ENCODE measurements at regions not wholly inside any gene's neighbourhood (a gene's known extent, or its start where the extent isn't known, plus 50 kb on each side); places are given as distances from the start of the nearest gene placed in this dataset.
A peak's percentile ranks its signal among the peaks of the same experiment; 100 is the strongest.

DNA sequence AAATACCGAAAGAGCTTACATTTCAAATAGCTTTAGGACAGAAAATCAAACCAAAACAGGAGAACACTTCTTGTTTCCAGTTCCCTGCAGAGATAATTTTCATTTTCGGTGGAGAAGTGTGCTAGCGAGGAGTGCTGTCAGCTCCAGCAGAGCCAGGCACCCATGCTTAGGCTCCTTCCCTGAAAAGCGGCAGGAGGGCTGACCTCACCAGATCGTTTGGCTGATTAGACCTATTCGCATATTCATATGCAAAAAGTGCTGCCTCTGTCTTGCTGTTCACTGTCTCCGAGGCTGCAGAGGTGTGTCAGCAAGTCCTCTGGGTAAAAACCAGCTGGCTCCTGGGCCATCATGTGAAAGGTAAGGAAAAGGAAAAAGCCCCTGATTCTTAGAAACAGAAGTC, 225.8 kb upstream of the COPS8 start:
- DNase-seq (ENCODE audit: low spot score in 2 of 2), result peak in 1 of 2 donors; percentile 65
- TF ChIP-seq CTCF (IDR thresholded peaks at IDR 0.05), result no peak
- no peak for TF ChIP-seq POLR2A (IDR thresholded peaks at IDR 0.05)
- no peak overlapping the region for H3K4me3 ChIP-seq (ENCODE audit: low read depth, poor library complexity, severe bottlenecking)
- intact Hi-C loops (cut with DNase I; ENCODE audit: low total_unique reads), result no loop called here
- 52 to 66% methylated on average over 7 of the region's 7 CpGs for WGBS, 2 donors

DNA sequence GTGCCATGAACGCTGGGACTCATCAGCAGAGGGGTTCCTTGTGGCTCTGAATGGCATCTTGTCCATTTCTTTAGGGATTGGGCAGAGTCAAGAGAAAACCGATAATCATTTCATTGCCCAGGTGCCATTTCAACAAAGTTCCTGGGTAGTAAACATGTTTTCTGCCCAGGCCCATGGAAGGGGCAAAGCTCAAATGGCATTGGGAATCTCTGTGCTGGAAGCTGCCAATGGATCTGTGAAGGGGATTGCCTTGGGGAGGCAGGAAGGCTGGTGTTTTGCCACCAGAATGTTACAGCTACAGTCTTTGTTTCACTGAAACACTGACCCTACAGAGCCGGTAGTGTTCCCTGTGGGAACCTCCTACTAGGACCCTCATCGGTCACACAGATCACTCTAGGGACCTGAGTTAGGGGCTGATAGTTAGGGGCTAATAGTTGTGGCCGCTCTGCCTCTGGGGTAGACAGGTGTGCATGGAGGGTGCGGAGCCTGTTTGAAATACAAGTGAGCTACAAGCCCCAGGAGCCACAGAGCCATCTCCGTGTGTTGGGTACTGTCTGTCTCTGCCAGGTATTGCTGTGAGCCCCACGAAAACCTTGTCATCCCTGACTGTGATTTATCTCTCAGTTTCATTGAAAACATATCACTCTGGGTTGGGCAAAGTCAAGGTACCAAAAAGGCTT, 224.4 kb upstream of the COPS8 start:
- intact Hi-C loops (cut with DNase I; ENCODE audit: low total_unique reads), result no loop called here
- 92 to 96% methylated on average over 8 of the region's 8 CpGs for WGBS, 2 donors
- peak in 1 of 2 donors; percentile 59 for DNase-seq (ENCODE audit: low spot score in 2 of 2)
- no peak overlapping the region for H3K4me3 ChIP-seq (ENCODE audit: low read depth, poor library complexity, severe bottlenecking)
- TF ChIP-seq POLR2A (IDR thresholded peaks at IDR 0.05) (no peak), CTCF (IDR thresholded peaks at IDR 0.05) (no peak)

DNA sequence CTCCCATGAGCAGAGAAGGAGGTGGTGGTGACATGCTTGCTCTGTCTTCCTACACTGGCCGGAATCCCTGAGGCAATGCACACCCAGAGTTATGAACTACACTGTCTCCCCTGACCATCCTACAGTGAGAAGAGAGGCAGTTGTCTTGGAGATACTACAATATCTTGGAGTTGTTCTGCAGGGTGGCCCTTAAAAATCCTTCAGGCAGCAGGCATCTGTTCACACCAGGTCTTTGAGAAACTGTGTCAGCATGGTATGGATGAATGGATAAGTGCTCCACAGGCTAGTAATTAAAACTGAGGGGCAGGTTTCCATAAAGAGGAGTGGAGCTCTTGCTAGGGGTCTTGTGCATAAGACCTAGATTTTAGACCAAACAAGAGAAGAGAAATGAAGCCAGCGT, 223.7 kb upstream of the COPS8 start:
- DNase-seq (ENCODE audit: low spot score in 2 of 2), result peak in 1 of 2 donors; percentile 75

DNA sequence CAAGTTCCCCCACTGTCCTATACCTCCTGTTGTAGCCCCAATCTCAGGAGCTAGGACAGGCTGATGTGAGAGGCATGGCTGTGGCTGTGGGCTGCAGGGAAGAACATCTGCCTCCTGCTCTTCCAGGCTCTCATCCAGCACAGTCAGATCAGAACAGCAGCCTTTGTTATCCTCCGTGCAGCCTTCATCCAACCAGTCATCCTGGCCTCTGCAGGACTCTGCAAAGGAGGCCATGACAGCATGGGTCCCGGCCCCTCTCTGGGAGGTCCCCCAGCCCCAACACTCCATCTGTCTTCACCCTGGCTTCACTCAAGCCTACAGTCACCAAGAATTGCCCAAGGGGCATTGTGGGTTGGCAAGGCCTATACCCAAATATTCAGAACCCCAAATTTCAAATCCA, 223.2 kb upstream of the COPS8 start:
- DNase-seq (ENCODE audit: low spot score in 2 of 2), result peak in 1 of 2 donors; percentile 56
- TF ChIP-seq CTCF (IDR thresholded peaks at IDR 0.05) (no peak), POLR2A (IDR thresholded peaks at IDR 0.05) (no peak)
- 68 to 73% methylated on average over 2 of the region's 2 CpGs for WGBS, 2 donors
- intact Hi-C loops (cut with DNase I; ENCODE audit: low total_unique reads), result no loop called here
- H3K4me3 ChIP-seq (ENCODE audit: low read depth, poor library complexity, severe bottlenecking), result no peak overlapping the region

More for the DNA sequence above, 223.7 kb upstream of the COPS8 start:
- TF ChIP-seq CTCF (IDR thresholded peaks at IDR 0.05) (no peak), POLR2A (IDR thresholded peaks at IDR 0.05) (no peak)
- intact Hi-C loops (cut with DNase I; ENCODE audit: low total_unique reads), result no loop called here
- H3K4me3 ChIP-seq (ENCODE audit: low read depth, poor library complexity, severe bottlenecking), result no peak overlapping the region
- 91 to 92% methylated on average over 2 of the region's 2 CpGs for WGBS, 2 donors

GRCh38 chr2:236862961-236863728, 222.5 kb upstream of the COPS8 start:
- intact Hi-C loops (cut with DNase I; ENCODE audit: low total_unique reads), result no loop called here
- WGBS, 2 donors, result 42 to 48% methylated on average over 9 of the region's 9 CpGs
- no peak overlapping the region for H3K4me3 ChIP-seq (ENCODE audit: low read depth, poor library complexity, severe bottlenecking)
- no peak for TF ChIP-seq POLR2A (IDR thresholded peaks at IDR 0.05)
- no peak for TF ChIP-seq CTCF (IDR thresholded peaks at IDR 0.05)
- peak in 1 of 2 donors; percentile 83 for DNase-seq (ENCODE audit: low spot score in 2 of 2)
